Osteocyte (in vitro differentiated cells): ENCODE measurements at regions not wholly inside any gene's neighbourhood (a gene's known extent, or its start where the extent isn't known, plus 50 kb on each side); places are given as distances from the start of the nearest gene placed in this dataset.
"Not testable (repeated sequence)": the region's sequence is repeated elsewhere in the genome, so short reads cannot be mapped to it uniquely, and the experiment has no call there.

Source experiments
- DNase-seq: peaks from one replicate; pipeline ENCODE4 v3.0.0; 2021; ENCODE audit warnings: mixed read lengths; ENCODE audit not compliant: unreplicated experiment; ENCODE audit errors: extremely low spot score
- H3K27ac Mint-ChIP-seq: one replicate; pipeline ENCODE4 v1.8.0; 2021; ENCODE audit warnings: mild to moderate bottlenecking, mixed read lengths; ENCODE audit not compliant: unreplicated experiment
- H3K27me3 Mint-ChIP-seq: one replicate; pipeline ENCODE4 v1.8.0; 2021; ENCODE audit warnings: mixed read lengths; ENCODE audit not compliant: unreplicated experiment
- H3K36me3 Mint-ChIP-seq: one replicate; pipeline ENCODE4 v1.8.0; 2021; ENCODE audit warnings: mixed read lengths; ENCODE audit not compliant: unreplicated experiment
- H3K4me1 Mint-ChIP-seq: one replicate; pipeline ENCODE4 v1.8.0; 2021; ENCODE audit warnings: mixed read lengths; ENCODE audit not compliant: unreplicated experiment
- H3K4me3 Mint-ChIP-seq: one replicate; pipeline ENCODE4 v1.8.0; 2021; ENCODE audit warnings: mild to moderate bottlenecking, moderate library complexity, mixed read lengths; ENCODE audit not compliant: unreplicated experiment
- H3K9me3 Mint-ChIP-seq: one replicate; pipeline ENCODE4 v1.8.0; 2021; ENCODE audit warnings: mixed read lengths; ENCODE audit not compliant: unreplicated experiment
- CTCF ChIP-seq: fragments of 200-600 bp; sonication (generic); IDR thresholded peaks from 2 replicates; pipeline ENCODE4 v1.5.0; 2021; ENCODE audit warnings: antibody characterized with exemption, mild to moderate bottlenecking, moderate library complexity

- TF ChIP-seq CTCF, result no peak
- H3K4me3 Mint-ChIP-seq, result no peak overlapping the region
- no peaks in the 10 kb centered on the region for H3K27me3 Mint-ChIP-seq
- H3K4me1 Mint-ChIP-seq, result no peaks in the 10 kb centered on the region
- no peaks in the 10 kb centered on the region for H3K36me3 Mint-ChIP-seq
- no peak overlapping the region for H3K27ac Mint-ChIP-seq
- H3K9me3 Mint-ChIP-seq, result no peaks in the 10 kb centered on the region
- no peak for DNase-seq
Measured at GRCh38 chr10:25748509-25748908, 185.5 kb upstream of the MYO3A start.

DNA sequence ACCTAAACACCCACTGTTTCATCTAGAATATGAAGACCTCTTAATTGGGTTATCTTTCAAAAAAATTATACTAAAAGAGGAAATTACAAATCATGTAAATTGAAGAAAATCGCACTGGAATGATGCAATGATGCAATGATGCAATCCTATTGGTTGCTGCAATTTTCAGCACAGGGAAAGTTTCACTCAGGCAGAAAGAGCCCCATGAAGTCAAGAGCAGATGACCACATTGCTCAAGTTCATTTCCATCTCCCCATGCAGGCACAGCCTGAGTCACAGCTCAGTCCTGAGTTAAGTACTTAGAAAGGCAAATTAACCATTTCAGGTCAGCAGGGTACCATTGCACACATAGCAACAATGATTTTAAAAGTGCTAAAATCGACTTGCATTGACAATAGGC is 180.3 kb upstream of the MYO3A start:
- TF ChIP-seq CTCF, result no peak
- peaks cover 2% of the 10 kb centered on the region for H3K4me1 Mint-ChIP-seq
- no peaks in the 10 kb centered on the region for H3K27me3 Mint-ChIP-seq
- H3K4me3 Mint-ChIP-seq, result no peak overlapping the region
- H3K9me3 Mint-ChIP-seq, result no peaks in the 10 kb centered on the region
- no peak for DNase-seq
- H3K27ac Mint-ChIP-seq, result no peak overlapping the region
- H3K36me3 Mint-ChIP-seq, result no peaks in the 10 kb centered on the region

GRCh38 chr10:25755874-25756273 is 178.2 kb upstream of the MYO3A start:
- not testable (repeated sequence) for H3K27me3 Mint-ChIP-seq, H3K27ac Mint-ChIP-seq, DNase-seq, H3K4me3 Mint-ChIP-seq, H3K4me1 Mint-ChIP-seq, H3K36me3 Mint-ChIP-seq, H3K9me3 Mint-ChIP-seq

DNA sequence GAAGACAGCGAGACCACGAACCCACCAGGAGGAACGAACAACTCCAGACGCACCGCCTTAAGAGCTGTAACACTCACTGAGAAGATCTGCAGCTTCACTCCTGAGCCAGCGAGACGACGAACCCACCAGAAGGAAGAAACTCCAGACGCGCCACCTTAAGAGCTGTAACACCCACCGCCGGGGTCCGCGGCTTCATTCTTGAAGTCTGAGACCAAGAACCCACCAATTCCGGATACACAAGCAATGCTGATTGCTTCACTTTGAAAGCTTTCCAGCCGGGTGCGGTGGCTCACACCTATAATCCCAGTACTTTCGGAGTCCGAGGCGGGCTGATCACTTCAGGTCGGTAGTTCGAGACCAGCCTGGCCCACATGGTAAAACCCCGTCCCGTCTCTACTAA is 177.2 kb upstream of the MYO3A start:
- TF ChIP-seq CTCF, result no peak
- DNase-seq, result no peak

GRCh38 chr10:25758041-25758457 is 176.0 kb upstream of the MYO3A start:
- H3K4me1 Mint-ChIP-seq, result peaks cover 2% of the 10 kb centered on the region
- no peak overlapping the region for H3K4me3 Mint-ChIP-seq
- H3K9me3 Mint-ChIP-seq, result no peaks in the 10 kb centered on the region
- no peaks in the 10 kb centered on the region for H3K36me3 Mint-ChIP-seq
- no peaks in the 10 kb centered on the region for H3K27me3 Mint-ChIP-seq
- DNase-seq, result no peak
- H3K27ac Mint-ChIP-seq, result no peak overlapping the region
- TF ChIP-seq CTCF, result peak; percentile 62

More for the DNA sequence above, 177.2 kb upstream of the MYO3A start:
- Mint-ChIP-seq H3K9me3 (no peaks in the 10 kb centered on the region), H3K27ac (no peak overlapping the region), H3K27me3 (no peaks in the 10 kb centered on the region), H3K36me3 (no peaks in the 10 kb centered on the region), H3K4me3 (no peak overlapping the region), H3K4me1 (peaks cover 2% of the 10 kb centered on the region)

DNA sequence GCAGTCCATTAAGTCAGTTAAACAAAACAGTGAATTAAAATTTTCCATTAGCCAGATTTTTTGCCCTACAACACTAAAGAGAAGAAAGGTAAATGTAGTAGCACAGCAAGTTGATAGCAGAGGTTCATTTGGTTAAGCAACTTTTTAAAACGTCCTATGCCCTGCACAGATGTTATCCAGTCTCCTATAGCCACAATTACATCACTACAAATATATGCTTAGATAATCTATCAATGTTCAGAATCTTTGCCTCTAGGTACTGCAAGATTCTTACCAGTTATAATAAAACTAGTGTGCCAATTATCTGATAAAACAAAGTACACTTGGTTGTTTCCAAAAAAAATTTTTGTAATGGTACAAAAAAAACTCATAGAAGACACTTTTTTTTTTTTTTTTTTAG is 175.5 kb upstream of the MYO3A start:
- DNase-seq, result no peak
- no peak overlapping the region for H3K27ac Mint-ChIP-seq
- no peak for TF ChIP-seq CTCF
- no peak overlapping the region for H3K4me3 Mint-ChIP-seq
- no peaks in the 10 kb centered on the region for H3K36me3 Mint-ChIP-seq
- H3K27me3 Mint-ChIP-seq, result no peaks in the 10 kb centered on the region
- no peaks in the 10 kb centered on the region for H3K9me3 Mint-ChIP-seq
- peaks cover 2% of the 10 kb centered on the region for H3K4me1 Mint-ChIP-seq
